Body of pancreas (tissue), 4 donors: ENCODE measurements at regions not wholly inside any gene's neighbourhood (a gene's known extent, or its start where the extent isn't known, plus 50 kb on each side); places are given as distances from the start of the nearest gene placed in this dataset.

ENCODE experiments used
- CTCF ChIP-seq, 7 experiments: fragments of 450-650 bp in 4 of 7; fragments of 200-600 bp in 3 of 7; sonication (generic) in 3 of 7; IDR thresholded peaks; one replicate each; pipeline ENCODE4 v1.5.1; 2016 to 2019; ENCODE audit warnings: antibody characterized with exemption in 7 of 7
- POLR2A ChIP-seq, 3 donors: fragments of 450-650 bp; IDR thresholded peaks; one replicate each; pipeline ENCODE4 v1.6.1; 2016; ENCODE audit warnings: antibody characterized with exemption in 3 of 3, mild to moderate bottlenecking in 2 of 3

GRCh38 chr17:72461757-72462156 lies 340.9 kb downstream of the SOX9 start:
- TF ChIP-seq CTCF (IDR thresholded peaks at IDR 0.05), result no peak
- no peak for TF ChIP-seq POLR2A (IDR thresholded peaks at IDR 0.05)
